Fibroblast of lung (primary cell): ENCODE measurements at regions not wholly inside any gene's neighbourhood (a gene's known extent, or its start where the extent isn't known, plus 50 kb on each side); places are given as distances from the start of the nearest gene placed in this dataset.

Source experiments
- EZH2 ChIP-seq: IDR thresholded peaks from 2 replicates; pipeline ENCODE4 v1.5.1; 2012; ENCODE audit warnings: low read length, control low read depth, mild to moderate bottlenecking; ENCODE audit errors: missing control alignments
- TF ChIP-seq, protein P1 (sequence below), 2 donors: IDR thresholded peaks in 1 of 2; conservative IDR thresholded peaks in 1 of 2; 1 replicate in 1 of 2; 2 replicates in 1 of 2; pipeline ENCODE4 v1.5.1; 2011 to 2012; ENCODE audit warnings: low read length in 2 of 2, control low read depth in 1 of 2, inconsistent platforms in 1 of 2, low read depth in 1 of 2, mild to moderate bottlenecking in 1 of 2

DNA sequence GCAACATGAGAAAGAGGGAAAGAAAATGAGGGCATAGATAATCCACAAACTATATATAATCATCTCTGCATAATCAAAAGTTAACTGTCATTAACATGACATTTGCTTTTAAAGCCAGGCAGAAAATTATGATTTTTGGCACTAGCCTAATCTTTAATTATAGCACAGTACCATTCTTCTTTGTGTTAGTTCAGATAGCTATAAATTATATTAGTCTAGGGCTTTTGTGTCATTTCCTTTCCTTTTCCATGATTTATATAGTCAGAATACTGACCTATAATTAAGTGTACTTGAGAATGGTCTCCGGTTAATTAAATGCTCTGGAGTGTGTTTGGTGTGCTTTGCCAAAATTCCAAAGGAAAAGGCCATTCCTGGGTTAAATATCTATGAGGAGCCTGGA is 441.9 kb upstream of the THRB start:
- TF ChIP-seq, protein P1, sequence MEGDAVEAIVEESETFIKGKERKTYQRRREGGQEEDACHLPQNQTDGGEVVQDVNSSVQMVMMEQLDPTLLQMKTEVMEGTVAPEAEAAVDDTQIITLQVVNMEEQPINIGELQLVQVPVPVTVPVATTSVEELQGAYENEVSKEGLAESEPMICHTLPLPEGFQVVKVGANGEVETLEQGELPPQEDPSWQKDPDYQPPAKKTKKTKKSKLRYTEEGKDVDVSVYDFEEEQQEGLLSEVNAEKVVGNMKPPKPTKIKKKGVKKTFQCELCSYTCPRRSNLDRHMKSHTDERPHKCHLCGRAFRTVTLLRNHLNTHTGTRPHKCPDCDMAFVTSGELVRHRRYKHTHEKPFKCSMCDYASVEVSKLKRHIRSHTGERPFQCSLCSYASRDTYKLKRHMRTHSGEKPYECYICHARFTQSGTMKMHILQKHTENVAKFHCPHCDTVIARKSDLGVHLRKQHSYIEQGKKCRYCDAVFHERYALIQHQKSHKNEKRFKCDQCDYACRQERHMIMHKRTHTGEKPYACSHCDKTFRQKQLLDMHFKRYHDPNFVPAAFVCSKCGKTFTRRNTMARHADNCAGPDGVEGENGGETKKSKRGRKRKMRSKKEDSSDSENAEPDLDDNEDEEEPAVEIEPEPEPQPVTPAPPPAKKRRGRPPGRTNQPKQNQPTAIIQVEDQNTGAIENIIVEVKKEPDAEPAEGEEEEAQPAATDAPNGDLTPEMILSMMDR (conservative IDR thresholded peaks at IDR 0.05 in 1 of 2, IDR thresholded peaks at IDR 0.05 in 1 of 2; ENCODE audit: low read depth in 1 of 2, low read length in 2 of 2): no peak
- TF ChIP-seq EZH2: no peak
